Right lobe of liver (tissue), 4 donors: ENCODE measurements at regions not wholly inside any gene's neighbourhood (a gene's known extent, or its start where the extent isn't known, plus 50 kb on each side); places are given as distances from the start of the nearest gene placed in this dataset.

ENCODE experiments used
- POLR2A ChIP-seq: fragments of 450-650 bp; IDR thresholded peaks from one replicate; pipeline ENCODE4 v1.6.1; 2017; ENCODE audit warnings: antibody characterized with exemption, mild to moderate bottlenecking
- TF ChIP-seq, protein P1 (sequence below), 4 donors: fragments of 200-600 bp in 3 of 4; fragments of 450-650 bp in 1 of 4; IDR thresholded peaks; one replicate each; pipeline versions ENCODE4 v1.5.1 to v1.8.0; 2016 to 2022; ENCODE audit warnings: antibody characterized with exemption in 4 of 4, mild to moderate bottlenecking in 2 of 4
- donor health status: DM: no; HTN: no; CAD: no.
- donor health status: DM: no; HTN: no; CAD: no.
- donor health status: DM: no; HTN: yes; CAD: no.

DNA sequence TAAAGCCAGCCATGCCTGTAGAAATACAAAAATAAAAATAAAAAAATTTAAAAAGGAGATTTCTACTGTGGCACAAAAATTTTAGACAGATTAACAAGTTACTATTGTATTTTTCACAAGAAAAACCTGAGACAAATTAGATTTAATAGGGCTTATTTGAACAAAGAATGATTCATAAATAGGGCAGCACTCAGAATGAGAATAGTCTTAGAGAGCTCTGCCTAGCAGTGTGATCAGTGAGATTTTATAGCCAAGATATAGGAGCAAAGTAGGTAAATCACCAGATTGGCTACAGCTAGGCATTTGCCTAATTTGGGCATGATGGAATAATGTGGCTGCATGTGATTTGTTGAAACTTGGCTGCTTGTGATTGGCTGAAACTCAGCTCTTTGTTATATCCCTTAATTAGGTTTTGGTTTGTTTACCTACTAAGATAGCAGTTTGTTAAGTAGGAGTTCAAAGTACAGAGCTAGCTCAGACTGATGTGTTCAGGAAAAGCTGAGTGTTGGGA, 279.7 kb upstream of the TMTC1 start:
- TF ChIP-seq, protein P1, sequence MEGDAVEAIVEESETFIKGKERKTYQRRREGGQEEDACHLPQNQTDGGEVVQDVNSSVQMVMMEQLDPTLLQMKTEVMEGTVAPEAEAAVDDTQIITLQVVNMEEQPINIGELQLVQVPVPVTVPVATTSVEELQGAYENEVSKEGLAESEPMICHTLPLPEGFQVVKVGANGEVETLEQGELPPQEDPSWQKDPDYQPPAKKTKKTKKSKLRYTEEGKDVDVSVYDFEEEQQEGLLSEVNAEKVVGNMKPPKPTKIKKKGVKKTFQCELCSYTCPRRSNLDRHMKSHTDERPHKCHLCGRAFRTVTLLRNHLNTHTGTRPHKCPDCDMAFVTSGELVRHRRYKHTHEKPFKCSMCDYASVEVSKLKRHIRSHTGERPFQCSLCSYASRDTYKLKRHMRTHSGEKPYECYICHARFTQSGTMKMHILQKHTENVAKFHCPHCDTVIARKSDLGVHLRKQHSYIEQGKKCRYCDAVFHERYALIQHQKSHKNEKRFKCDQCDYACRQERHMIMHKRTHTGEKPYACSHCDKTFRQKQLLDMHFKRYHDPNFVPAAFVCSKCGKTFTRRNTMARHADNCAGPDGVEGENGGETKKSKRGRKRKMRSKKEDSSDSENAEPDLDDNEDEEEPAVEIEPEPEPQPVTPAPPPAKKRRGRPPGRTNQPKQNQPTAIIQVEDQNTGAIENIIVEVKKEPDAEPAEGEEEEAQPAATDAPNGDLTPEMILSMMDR (IDR thresholded peaks at IDR 0.05), result no peak
- no peak for TF ChIP-seq POLR2A
